ENCODE measurements at regions not wholly inside any gene's neighbourhood (a gene's known extent, or its start where the extent isn't known, plus 50 kb on each side); places are given as distances from the start of the nearest gene placed in this dataset.

GRCh38 chr6:66689608-66690007 is 982.6 kb upstream of the EYS start:
- TF ChIP-seq, protein P1, sequence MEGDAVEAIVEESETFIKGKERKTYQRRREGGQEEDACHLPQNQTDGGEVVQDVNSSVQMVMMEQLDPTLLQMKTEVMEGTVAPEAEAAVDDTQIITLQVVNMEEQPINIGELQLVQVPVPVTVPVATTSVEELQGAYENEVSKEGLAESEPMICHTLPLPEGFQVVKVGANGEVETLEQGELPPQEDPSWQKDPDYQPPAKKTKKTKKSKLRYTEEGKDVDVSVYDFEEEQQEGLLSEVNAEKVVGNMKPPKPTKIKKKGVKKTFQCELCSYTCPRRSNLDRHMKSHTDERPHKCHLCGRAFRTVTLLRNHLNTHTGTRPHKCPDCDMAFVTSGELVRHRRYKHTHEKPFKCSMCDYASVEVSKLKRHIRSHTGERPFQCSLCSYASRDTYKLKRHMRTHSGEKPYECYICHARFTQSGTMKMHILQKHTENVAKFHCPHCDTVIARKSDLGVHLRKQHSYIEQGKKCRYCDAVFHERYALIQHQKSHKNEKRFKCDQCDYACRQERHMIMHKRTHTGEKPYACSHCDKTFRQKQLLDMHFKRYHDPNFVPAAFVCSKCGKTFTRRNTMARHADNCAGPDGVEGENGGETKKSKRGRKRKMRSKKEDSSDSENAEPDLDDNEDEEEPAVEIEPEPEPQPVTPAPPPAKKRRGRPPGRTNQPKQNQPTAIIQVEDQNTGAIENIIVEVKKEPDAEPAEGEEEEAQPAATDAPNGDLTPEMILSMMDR (IDR thresholded peaks at IDR 0.05): no peak
- Histone ChIP-seq H3K79me2 (no peaks in the 10 kb centered on the region), H3K27me3 (ENCODE audit: control insufficient read depth, insufficient read depth, low read length) (no peaks in the 10 kb centered on the region), H3K4me2 (ENCODE audit: low read length) (no peak overlapping the region), H3K36me3 (ENCODE audit: control insufficient read depth, insufficient read depth, low read length) (no peaks in the 10 kb centered on the region), H3K27ac (no peak overlapping the region), H3K9me3 (ENCODE audit: control insufficient read depth, low read length) (no peaks in the 10 kb centered on the region), H3K4me3 (ENCODE audit: low read depth, low read length) (no peak overlapping the region), H3K9ac (no peak overlapping the region), H3K4me1 (no peaks in the 10 kb centered on the region), H2AFZ (no peak overlapping the region)

DNA sequence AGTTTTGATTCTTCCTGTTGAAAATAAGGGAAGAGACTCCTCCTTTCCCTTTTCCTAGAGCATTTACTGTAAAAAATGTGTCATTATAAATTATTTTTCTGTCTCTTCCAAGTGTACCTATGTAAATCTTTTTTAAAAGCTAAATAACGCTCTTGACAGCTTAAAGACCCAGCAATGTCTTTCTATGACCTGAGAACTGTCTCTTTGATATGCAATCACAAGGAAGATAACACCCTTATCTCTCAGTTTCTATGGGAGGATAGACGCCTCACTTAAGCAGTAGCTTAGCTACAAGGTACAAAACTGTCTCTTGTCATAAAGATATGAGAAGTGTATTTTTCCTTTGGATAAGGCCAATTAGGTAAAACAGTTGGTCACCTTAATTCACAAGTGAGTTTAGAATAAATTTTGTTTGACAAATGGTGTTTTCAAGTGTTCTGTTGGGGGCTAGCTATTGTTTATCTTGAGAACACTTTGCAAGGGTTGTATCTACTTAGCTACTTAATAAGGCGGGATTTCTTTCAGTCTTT is 980.6 kb upstream of the EYS start:
- Histone ChIP-seq H3K4me2 (ENCODE audit: low read length) (no peak overlapping the region), H3K27me3 (ENCODE audit: control insufficient read depth, insufficient read depth, low read length) (no peaks in the 10 kb centered on the region), H3K36me3 (ENCODE audit: control insufficient read depth, insufficient read depth, low read length) (no peaks in the 10 kb centered on the region), H3K79me2 (no peaks in the 10 kb centered on the region), H3K4me1 (no peaks in the 10 kb centered on the region), H2AFZ (no peak overlapping the region), H3K4me3 (ENCODE audit: low read depth, low read length) (no peak overlapping the region), H3K9ac (no peak overlapping the region), H3K9me3 (ENCODE audit: control insufficient read depth, low read length) (no peaks in the 10 kb centered on the region), H3K27ac (no peak overlapping the region)
- TF ChIP-seq, protein P1 (IDR thresholded peaks at IDR 0.05): no peak

DNA sequence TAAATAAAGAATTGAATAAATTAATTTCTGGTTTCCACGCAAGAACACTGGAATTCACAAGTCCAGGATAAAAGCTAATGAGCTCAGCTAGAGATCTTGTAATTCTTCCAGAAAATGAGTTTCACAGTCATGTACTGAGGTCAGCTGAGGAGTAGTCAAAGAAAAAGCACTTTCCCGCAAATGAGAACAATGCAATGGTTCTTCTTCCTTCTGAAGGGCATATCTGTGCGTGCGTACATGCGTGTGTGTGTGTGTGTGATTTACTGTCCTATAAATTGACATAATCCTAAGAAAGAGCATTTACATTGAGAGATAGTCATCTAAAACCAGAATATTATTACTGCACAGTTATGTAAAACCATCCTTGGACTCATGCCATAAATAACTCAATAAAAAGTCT is 968.9 kb upstream of the EYS start:
- Histone ChIP-seq H3K36me3 (ENCODE audit: control insufficient read depth, insufficient read depth, low read length) (no peaks in the 10 kb centered on the region), H3K9ac (no peak overlapping the region), H3K27me3 (ENCODE audit: control insufficient read depth, insufficient read depth, low read length) (no peaks in the 10 kb centered on the region), H2AFZ (no peak overlapping the region), H3K27ac (no peak overlapping the region), H3K4me3 (ENCODE audit: low read depth, low read length) (no peak overlapping the region), H3K4me2 (ENCODE audit: low read length) (no peak overlapping the region), H3K4me1 (no peaks in the 10 kb centered on the region), H3K79me2 (no peaks in the 10 kb centered on the region), H3K9me3 (ENCODE audit: control insufficient read depth, low read length) (no peaks in the 10 kb centered on the region)
- TF ChIP-seq, protein P1 (IDR thresholded peaks at IDR 0.05): no peak

DNA sequence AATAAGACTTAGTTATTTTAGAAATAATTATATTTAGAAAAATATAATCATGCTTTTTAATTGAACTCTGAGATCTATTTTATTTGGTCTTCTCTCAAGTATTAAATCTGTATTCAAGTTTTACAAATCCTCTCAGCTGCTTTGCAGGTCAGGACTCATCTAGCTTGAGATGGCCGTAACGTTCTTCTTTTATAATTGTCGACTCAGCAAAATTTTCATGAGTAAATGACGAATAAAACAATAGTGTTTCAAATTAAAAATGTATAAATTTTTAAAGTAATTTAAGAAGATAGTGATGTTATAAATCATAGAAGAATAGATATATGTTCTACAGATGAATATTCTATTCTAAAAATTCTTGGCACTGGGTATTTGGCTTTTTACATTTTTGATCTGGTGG is 957.1 kb upstream of the EYS start:
- no peak overlapping the region for H3K4me3 ChIP-seq (ENCODE audit: low read depth, low read length)
- H3K27ac ChIP-seq: no peak overlapping the region
- H2AFZ ChIP-seq: no peak overlapping the region
- no peaks in the 10 kb centered on the region for H3K4me1 ChIP-seq
- no peaks in the 10 kb centered on the region for H3K27me3 ChIP-seq (ENCODE audit: control insufficient read depth, insufficient read depth, low read length)
- H3K79me2 ChIP-seq: no peaks in the 10 kb centered on the region
- H3K9me3 ChIP-seq (ENCODE audit: control insufficient read depth, low read length): no peaks in the 10 kb centered on the region
- H3K9ac ChIP-seq: no peak overlapping the region
- TF ChIP-seq, protein P1 (IDR thresholded peaks at IDR 0.05): no peak
- H3K36me3 ChIP-seq (ENCODE audit: control insufficient read depth, insufficient read depth, low read length): no peaks in the 10 kb centered on the region
- H3K4me2 ChIP-seq (ENCODE audit: low read length): no peak overlapping the region

- no peak overlapping the region for H2AFZ ChIP-seq
- H3K9ac ChIP-seq: no peak overlapping the region
- TF ChIP-seq, protein P1 (IDR thresholded peaks at IDR 0.05): no peak
- no peak overlapping the region for H3K4me2 ChIP-seq (ENCODE audit: low read length)
- no peaks in the 10 kb centered on the region for H3K27me3 ChIP-seq (ENCODE audit: control insufficient read depth, insufficient read depth, low read length)
- no peaks in the 10 kb centered on the region for H3K9me3 ChIP-seq (ENCODE audit: control insufficient read depth, low read length)
- H3K36me3 ChIP-seq (ENCODE audit: control insufficient read depth, insufficient read depth, low read length): no peaks in the 10 kb centered on the region
- H3K27ac ChIP-seq: no peak overlapping the region
- no peaks in the 10 kb centered on the region for H3K4me1 ChIP-seq
- no peaks in the 10 kb centered on the region for H3K79me2 ChIP-seq
- H3K4me3 ChIP-seq (ENCODE audit: low read depth, low read length): no peak overlapping the region
Measured at GRCh38 chr6:66662721-66663507, 955.9 kb upstream of the EYS start.
